ENCODE measurements at regions not wholly inside any gene's neighbourhood (a gene's known extent, or its start where the extent isn't known, plus 50 kb on each side); places are given as distances from the start of the nearest gene placed in this dataset.
"Not testable (repeated sequence)": the region's sequence is repeated elsewhere in the genome, so short reads cannot be mapped to it uniquely, and the experiment has no call there.

GRCh38 chr20:55678970-55679667 lies 326.2 kb downstream of the CBLN4 start:
- DNase-seq = no peak

- no peak for DNase-seq
These were observed 327.2 kb downstream of the CBLN4 start for GRCh38 chr20:55678126-55678525.

DNA sequence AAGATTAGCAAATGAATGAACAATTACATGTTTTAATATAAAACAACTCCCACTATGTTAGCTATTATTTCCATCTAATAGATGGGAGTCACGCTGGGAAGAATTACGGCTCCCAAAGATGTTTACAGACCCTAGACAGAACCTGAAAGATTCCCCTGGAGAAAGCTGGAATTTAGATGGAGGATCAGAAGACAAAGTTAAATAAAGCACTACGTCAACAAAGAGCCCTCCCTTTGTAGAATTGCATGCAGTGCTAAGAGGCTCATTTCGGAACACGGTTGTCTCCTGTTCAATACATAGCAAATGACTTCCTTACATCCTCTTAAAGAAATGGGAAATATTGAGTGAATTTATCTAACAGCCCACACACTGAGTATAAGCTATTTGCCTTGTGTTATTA lies 328.3 kb downstream of the CBLN4 start:
- no peak for DNase-seq

GRCh38 chr20:55676097-55676496 lies 329.2 kb downstream of the CBLN4 start:
- DNase-seq = no peak

GRCh38 chr20:55668631-55669030 lies 336.7 kb downstream of the CBLN4 start:
- no peak for DNase-seq

- DNase-seq = no peak
These were observed 337.4 kb downstream of the CBLN4 start for GRCh38 chr20:55667955-55668354.

- no peak for DNase-seq
These were observed 338.3 kb downstream of the CBLN4 start for GRCh38 chr20:55667024-55667423.

GRCh38 chr20:55656231-55656775 lies 349.0 kb downstream of the CBLN4 start:
- no peak for DNase-seq

DNA sequence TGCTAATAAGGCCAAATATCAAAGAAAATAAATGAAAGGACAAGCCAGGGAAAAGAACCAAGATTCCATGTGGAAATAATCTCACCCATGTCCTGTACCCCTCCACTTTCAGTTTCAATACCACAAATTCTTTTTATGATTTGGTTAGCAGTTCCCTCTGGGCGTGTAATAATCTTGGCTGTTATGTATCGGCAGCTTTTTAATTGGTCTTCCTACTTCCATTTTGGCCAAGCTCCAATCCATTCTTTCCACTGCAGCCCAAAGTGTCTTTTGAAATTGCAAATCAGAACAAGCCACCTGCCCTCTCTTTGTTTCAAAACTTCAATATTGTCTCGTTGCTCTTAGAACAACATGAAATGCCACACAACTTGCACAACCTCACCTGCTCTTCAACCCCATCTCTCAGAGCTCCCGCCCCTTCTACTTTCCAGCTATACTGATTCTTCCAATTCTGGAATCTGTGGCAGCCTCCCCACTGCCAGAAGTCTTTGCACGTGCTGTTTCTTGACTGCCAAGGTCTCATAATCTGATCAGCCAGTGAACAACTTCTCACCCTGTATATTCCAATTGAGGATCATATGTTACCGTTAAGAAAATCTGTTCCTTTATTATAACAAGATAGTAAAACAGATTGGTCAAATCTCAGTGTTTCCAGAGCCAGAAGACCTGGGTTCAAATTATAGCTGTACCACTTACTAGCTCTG lies 354.5 kb downstream of the CBLN4 start:
- DNase-seq = no peak

- DNase-seq = no peak
These were observed 356.1 kb downstream of the CBLN4 start for GRCh38 chr20:55649254-55649653.

DNA sequence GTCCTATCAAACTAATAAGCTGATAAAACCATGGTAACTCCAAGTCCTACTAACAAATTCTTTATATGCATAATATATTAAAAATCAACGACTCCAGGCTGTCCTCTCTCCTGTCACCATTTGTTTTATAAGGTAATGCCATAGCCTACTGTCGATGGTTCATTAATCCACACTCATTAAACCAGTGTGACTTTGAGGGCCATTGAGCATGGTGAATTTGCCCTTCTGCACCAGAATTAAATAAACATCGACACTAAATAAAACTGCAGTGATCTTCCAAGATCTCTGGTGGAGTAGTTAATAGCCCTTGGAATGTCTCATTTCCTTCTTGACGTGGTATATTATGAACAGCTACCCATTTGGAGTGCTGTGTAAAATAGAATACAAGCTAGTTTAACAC lies 358.5 kb downstream of the CBLN4 start:
- no peak for DNase-seq

DNA sequence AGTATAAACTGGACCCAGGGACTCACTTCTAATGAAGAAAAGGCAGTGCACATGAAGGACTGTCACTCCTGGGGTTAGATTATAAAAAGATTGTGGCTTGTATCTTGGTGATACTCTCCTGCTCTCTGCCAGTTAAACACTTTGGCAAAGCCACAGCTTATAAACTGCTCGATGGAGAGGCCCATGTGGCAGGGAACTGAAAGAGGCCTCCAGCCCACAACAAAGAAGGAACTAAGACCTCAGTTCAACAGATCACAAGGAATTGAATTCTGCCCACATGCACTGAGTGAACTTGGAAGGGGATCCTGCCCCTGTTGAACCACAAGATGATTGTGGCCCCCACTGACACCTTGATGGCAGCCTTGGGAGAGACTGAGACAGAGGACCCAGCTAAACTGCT lies 363.8 kb downstream of the CBLN4 start:
- no peak for DNase-seq

DNA sequence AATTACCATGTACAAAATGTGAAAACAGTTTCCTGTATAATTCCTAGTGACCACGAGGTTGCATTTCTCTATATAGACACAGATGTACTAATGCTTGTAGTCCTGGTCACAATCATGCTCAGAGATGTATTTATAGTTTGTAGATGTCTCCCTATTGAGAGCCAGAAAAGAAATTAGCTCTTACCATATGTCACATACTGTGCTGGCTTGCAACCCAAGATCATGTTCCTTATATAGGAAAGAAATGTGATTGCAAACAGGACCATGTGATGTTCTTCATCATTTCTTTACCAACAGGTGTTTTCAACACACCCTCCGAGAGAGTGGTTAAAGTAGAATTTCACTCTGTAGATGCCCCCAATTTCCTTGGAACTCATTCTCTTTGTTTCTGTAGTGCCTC lies 369.4 kb downstream of the CBLN4 start:
- DNase-seq = no peak

DNA sequence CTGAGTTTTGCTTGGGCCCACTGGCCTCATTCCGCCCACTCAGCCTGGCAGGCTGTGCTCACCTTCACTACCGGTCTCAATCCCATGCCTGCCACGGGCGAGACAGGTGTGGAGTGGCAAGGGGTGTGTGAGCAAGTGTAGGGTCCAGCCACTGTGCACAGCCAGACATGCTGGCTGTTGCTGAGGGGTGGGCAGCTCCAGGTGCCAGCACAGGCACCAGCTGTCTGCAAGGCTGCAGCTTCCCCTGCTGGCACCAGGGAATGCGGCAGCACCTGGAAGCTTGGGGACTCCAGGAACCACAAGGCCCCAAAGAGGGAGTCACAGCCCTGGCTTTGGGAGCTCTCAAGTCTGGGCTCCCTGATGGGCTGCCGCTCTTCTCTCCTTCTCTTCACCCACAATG lies 372.7 kb downstream of the CBLN4 start:
- DNase-seq = no peak

DNA sequence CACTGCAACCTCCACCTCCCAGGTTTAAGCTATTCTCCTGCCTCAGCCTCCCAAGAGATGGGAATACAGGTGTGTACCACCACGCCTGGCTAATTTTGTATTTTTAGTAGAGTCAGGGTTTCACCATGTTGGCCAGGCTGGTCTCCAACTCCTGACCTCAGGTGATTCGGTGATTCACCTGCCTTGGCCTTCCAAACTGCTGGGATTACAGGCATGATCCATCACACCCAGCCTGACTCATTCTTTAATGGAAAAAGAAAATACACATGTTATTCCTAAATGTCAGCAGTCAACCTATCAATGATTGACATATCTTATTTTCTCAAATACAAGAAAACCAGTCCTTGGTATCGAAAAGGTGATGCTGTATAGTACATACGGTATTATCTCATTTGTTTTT lies 376.2 kb downstream of the CBLN4 start:
- DNase-seq = not testable (repeated sequence)

DNA sequence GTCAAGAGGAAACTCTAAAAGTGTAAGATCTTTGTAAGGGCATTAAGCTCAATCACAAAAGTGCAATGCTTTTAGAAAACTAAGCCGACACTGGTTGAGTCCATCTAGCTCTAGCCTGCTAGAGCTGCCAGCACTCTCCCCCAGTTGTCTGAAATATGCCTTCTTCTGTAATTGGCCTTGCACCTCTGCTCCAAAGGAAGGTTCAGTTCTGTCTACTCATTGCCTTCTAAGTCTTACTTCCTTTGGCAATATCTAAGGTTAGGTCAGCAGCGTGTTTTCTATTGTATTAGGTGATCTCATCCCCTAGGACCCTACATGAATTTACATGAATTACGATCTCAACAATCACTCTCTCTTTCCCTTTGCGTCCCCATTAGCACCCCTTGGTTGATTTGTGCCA lies 378.6 kb downstream of the CBLN4 start:
- DNase-seq = no peak

- DNase-seq = no peak
These were observed 389.0 kb downstream of the CBLN4 start for GRCh38 chr20:55616367-55616766.

GRCh38 chr20:55615818-55616217 lies 389.5 kb downstream of the CBLN4 start:
- no peak for DNase-seq

DNA sequence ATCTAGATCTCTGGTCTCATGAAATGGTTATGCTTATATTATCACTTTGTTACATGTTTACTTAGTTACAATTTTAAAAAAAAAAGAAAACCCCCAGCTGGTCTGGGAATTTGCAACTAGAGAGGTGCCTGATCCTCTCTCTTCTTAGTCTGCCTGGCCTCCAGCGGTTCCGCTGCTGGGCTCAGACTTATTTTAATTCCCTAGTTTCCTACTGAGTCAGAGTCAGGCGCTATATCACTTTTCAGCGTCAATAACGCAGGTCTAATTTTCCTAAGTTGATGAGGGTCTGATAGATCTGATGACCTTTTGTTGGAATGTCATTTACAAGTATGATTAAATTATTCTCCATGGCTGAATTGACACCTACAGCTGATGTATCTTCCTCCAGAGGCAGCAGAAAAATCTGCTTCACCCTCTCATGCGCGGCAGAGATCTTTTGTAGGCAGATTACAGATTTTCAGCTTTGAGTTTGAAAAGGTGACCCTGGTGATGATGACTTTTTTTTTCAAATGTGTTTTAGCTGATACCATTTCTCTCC lies 391.0 kb downstream of the CBLN4 start:
- no peak for DNase-seq

DNA sequence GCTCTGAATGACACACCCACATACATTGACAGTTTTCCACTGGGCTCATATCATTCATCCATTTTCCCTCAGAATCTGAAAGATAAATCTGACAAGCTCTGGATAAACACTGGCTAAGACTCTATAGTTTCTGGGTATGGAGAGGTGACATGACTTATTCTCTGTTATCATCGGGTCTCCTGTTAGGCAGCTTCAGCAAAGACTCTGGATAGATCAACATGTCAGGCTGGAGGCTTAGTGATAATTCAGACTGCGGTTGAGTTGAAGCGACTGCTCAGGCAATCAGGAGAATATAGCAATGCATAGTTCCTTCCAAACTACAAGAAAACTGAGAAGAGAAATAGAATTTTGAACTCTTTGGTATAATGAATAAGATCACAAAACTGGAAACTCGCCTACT lies 394.6 kb downstream of the CBLN4 start:
- no peak for DNase-seq

DNA sequence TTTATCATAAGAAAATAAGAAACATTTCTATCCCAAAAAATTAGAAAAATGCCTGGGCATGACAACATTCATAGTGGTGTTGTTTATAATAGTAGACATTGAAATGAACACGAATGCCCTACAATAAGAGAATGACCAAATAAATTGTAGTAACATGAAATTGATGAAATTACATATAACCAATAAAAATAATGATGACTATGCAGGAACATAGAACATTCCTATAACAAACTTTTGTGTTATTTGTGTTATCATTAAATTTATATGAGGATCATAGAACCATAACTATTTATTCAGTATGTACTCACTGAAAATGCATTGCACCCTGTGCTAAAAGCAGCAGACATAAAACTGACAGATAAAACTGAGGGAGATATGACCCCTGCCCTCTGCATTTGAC lies 399.7 kb downstream of the CBLN4 start:
- DNase-seq = no peak

GRCh38 chr20:55597526-55597925 lies 407.8 kb downstream of the CBLN4 start:
- DNase-seq = no peak

- no peak for DNase-seq
These were observed 408.9 kb downstream of the CBLN4 start for GRCh38 chr20:55596431-55596830.

DNA sequence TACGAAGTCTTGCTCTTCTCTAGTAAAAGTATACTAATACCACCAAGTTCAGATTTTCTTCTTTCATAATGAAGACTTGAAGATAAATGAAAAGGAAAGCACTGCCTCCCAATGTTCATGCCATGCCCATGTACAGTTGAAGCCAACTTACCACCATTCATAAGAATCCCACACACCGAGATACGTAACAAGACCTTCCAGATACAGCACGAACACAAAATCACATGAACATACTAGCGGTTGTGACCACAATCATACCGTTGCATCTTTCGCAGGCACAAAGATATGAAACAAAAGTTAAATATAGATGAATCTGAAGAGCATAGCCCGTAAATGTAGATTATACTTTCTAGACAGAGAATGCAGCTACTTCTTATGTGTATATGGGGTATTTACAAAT lies 412.5 kb downstream of the CBLN4 start:
- DNase-seq = no peak

Data from NCI-H446 (cell line).